GM06990 (cell line): ENCODE measurements at regions not wholly inside any gene's neighbourhood (a gene's known extent, or its start where the extent isn't known, plus 50 kb on each side); places are given as distances from the start of the nearest gene placed in this dataset.

Experiments used
- DNase-seq: peaks from one replicate; pipeline ENCODE4 v3.0.0-alpha.2; 2011; ENCODE audit not compliant: insufficient read length; ENCODE audit errors: extremely low read depth
- H3K27me3 ChIP-seq: replicated peaks from 2 replicates; pipeline ENCODE4 v1.6.0; 2011; ENCODE audit warnings: low read length; ENCODE audit not compliant: control insufficient read depth, insufficient read depth
- H3K36me3 ChIP-seq: 2 replicates; pipeline ENCODE4 v1.5.1; 2011; ENCODE audit warnings: low read length; ENCODE audit not compliant: control insufficient read depth, insufficient read depth
- H3K4me3 ChIP-seq: replicated peaks from 2 replicates; pipeline ENCODE4 v1.5.1; 2011; ENCODE audit warnings: low read depth, mild to moderate bottlenecking, control low read depth, low read length
- TF ChIP-seq, protein P1 (sequence below): IDR thresholded peaks from 2 replicates; pipeline ENCODE4 v1.5.1; 2011; ENCODE audit warnings: low read length, control low read depth, mild to moderate bottlenecking, inconsistent platforms; ENCODE audit not compliant: insufficient read depth, poor library complexity, severe bottlenecking

DNA sequence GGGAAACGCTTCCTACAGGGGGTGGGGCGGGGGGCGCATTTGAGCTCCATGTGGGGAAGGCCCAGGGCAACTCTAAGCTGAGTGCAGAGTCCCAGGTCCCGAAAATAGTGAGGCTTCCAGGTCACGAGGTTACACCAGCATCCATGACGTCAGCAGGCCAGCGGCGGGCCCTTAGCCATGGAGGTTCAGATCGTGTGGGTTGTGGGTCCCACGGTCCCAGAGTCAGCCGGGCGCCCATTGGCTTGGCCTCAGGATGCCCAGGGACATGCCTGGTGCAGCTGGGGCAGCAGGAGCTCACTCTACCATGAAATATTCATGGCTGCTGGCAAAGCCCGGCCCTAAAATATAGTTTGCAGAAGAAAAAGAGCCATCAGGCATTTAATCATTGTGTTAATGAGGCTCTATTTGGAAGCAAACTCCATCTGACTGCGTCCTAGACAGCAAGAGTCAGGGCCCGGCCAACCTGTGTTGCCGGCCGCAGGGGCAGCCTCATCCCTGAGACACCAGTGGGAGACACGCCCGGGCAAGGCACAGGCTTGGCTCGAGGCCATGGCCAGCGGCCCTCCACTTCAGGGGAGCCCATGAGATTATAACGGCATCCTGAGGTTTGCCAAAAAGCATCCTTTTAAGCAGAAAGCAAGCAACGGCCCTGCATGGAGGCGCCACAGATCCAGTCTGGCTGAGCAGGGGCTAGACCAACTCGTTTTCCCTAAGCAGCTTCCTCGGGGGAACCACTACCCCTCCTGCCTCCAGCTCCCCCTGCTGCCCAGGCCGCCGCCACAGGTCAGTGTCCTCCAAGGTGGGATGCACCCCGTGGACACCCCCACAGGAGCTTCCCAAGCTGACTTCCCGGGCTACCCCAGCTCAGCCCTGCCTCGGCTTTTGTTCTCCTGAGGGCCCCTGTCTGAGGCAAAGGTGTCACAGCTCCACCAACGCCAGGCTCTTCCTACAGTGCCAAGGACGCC, 108.9 kb upstream of the PPP1R26 start:
- TF ChIP-seq, protein P1, sequence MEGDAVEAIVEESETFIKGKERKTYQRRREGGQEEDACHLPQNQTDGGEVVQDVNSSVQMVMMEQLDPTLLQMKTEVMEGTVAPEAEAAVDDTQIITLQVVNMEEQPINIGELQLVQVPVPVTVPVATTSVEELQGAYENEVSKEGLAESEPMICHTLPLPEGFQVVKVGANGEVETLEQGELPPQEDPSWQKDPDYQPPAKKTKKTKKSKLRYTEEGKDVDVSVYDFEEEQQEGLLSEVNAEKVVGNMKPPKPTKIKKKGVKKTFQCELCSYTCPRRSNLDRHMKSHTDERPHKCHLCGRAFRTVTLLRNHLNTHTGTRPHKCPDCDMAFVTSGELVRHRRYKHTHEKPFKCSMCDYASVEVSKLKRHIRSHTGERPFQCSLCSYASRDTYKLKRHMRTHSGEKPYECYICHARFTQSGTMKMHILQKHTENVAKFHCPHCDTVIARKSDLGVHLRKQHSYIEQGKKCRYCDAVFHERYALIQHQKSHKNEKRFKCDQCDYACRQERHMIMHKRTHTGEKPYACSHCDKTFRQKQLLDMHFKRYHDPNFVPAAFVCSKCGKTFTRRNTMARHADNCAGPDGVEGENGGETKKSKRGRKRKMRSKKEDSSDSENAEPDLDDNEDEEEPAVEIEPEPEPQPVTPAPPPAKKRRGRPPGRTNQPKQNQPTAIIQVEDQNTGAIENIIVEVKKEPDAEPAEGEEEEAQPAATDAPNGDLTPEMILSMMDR, result no peak
- Histone ChIP-seq H3K36me3 (no peaks in the 10 kb centered on the region), H3K4me3 (no peak overlapping the region), H3K27me3 (no peaks in the 10 kb centered on the region)
- DNase-seq, result no peak

DNA sequence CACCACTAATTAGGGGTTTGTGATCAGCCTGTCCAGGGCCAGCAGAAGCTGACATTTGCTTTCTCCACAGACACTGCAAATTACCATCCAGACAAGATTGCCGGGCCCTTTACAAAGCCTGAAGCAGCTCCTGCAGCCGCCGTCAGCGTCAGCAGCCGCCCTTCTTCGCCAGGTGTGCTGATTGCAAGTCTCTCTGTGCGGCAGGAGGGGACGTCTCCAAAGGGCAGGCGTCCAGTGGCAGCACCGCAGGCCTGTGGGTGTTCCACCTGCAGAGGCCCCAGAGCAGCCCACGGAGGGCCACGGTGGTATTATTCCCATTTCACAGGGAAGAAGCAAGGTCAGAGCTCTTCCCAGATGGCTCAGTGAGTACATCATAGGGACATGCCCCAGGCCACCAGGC, 108.0 kb upstream of the PPP1R26 start:
- Histone ChIP-seq H3K27me3 (no peaks in the 10 kb centered on the region), H3K36me3 (no peaks in the 10 kb centered on the region), H3K4me3 (no peak overlapping the region)
- no peak for DNase-seq
- TF ChIP-seq, protein P1, result no peak

DNA sequence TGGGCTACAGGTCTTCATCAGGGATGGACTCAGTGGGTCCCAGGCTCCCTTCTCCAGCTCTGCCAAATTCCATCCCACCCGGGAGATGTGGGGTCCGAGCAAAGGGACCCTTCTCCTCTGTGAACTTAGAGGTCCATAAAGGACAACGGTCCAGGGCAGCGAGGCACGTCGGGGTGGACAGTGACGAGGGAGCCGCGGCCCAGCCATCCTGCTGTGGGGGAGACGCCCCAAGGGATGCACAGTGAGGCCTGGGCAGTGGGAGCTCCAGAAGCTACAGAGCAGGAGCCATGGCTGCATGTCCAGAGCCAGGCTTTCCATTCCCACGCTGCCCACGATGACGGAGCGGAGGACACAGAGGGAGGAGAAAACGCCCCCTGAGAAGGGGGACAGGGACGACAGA, 107.5 kb upstream of the PPP1R26 start:
- no peaks in the 10 kb centered on the region for H3K36me3 ChIP-seq
- H3K4me3 ChIP-seq, result no peak overlapping the region
- TF ChIP-seq, protein P1, result no peak
- no peaks in the 10 kb centered on the region for H3K27me3 ChIP-seq
- no peak for DNase-seq

- no peaks in the 10 kb centered on the region for H3K27me3 ChIP-seq
- no peaks in the 10 kb centered on the region for H3K36me3 ChIP-seq
- DNase-seq, result no peak
- TF ChIP-seq, protein P1, result no peak
- no peak overlapping the region for H3K4me3 ChIP-seq
These were observed 107.0 kb upstream of the PPP1R26 start for GRCh38 chr9:135372501-135373008.

DNA sequence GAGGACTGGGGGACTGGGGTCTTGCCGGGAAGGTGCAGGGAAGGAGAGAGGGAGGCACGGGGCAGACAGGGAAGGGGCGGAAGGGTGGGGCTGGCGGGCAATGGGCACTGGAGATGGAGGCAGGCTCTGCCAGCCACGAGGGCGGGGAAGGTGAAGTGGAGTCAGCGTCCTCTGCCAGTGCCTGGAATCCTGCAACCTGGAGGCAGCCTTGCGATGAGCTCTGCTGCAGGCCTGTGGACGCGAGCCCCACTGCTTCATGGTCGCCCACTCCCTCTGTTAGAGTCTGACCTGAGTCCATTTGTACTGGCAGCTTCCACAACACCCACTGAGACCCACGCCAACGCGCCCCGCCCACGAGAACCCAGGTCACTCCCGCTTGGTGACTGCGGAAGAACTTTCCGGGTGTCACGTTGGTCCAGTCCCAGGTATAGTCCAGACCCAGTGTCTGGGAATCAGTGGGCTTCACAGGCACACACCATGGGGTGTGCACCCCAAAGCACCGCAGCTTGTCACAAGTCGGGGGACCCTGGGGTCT, 106.4 kb upstream of the PPP1R26 start:
- no peaks in the 10 kb centered on the region for H3K36me3 ChIP-seq
- no peak overlapping the region for H3K4me3 ChIP-seq
- DNase-seq, result no peak
- TF ChIP-seq, protein P1, result no peak
- no peaks in the 10 kb centered on the region for H3K27me3 ChIP-seq
